HTR-8/SVneo (cell line): ENCODE measurements at regions not wholly inside any gene's neighbourhood (a gene's known extent, or its start where the extent isn't known, plus 50 kb on each side); places are given as distances from the start of the nearest gene placed in this dataset.

ENCODE experiments used
- DNase-seq: peaks from one replicate; pipeline ENCODE4 v3.0.0; 2011; ENCODE audit warnings: low spot score, mixed read lengths; ENCODE audit not compliant: insufficient read length
- FAIRE-seq: peaks from 2 replicates; lab custom pipeline; 2011; peaks lifted over from hg19 to GRCh38; lab: Jason Lieb, UNC

- FAIRE-seq: no peak
- DNase-seq: no peak
Observed at GRCh38 chr12:126547905-126548304, 1482.7 kb downstream of the AACS start.

- no peak for DNase-seq
- no peak for FAIRE-seq
Observed at GRCh38 chr12:126551869-126552268, 1486.6 kb downstream of the AACS start.

- no peak for FAIRE-seq
Observed at GRCh38 chr12:126554625-126555024, 1489.4 kb downstream of the AACS start.

GRCh38 chr12:126557659-126558058 lies 1492.4 kb downstream of the AACS start:
- DNase-seq: no peak
- FAIRE-seq: no peak

More at GRCh38 chr12:126554625-126555024, 1489.4 kb downstream of the AACS start:
- DNase-seq: no peak

GRCh38 chr12:126558219-126558618 lies 1493.0 kb downstream of the AACS start:
- DNase-seq: no peak

GRCh38 chr12:126558810-126559209 lies 1493.6 kb downstream of the AACS start:
- FAIRE-seq (no peak), DNase-seq (no peak)

More at GRCh38 chr12:126558219-126558618, 1493.0 kb downstream of the AACS start:
- no peak for FAIRE-seq

GRCh38 chr12:126567016-126567415 lies 1501.8 kb downstream of the AACS start:
- DNase-seq: no peak
- FAIRE-seq: no peak

GRCh38 chr12:126569706-126570105 lies 1504.5 kb downstream of the AACS start:
- FAIRE-seq: no peak
- DNase-seq: no peak

- DNase-seq (no peak), FAIRE-seq (no peak)
Observed at GRCh38 chr12:126570566-126570965, 1505.3 kb downstream of the AACS start.

- DNase-seq (no peak), FAIRE-seq (no peak)
Observed at GRCh38 chr12:126572170-126572569, 1506.9 kb downstream of the AACS start.

- DNase-seq (no peak), FAIRE-seq (no peak)
Observed at GRCh38 chr12:126581655-126582054, 1516.4 kb downstream of the AACS start.

GRCh38 chr12:126582231-126582630 lies 1517.0 kb downstream of the AACS start:
- FAIRE-seq (no peak), DNase-seq (no peak)

GRCh38 chr12:126588586-126589249 lies 1523.5 kb downstream of the AACS start:
- no peak for FAIRE-seq
- DNase-seq: no peak

GRCh38 chr12:126591533-126591932 lies 1526.3 kb downstream of the AACS start:
- FAIRE-seq: no peak

GRCh38 chr12:126601184-126602170 lies 1536.2 kb downstream of the AACS start:
- FAIRE-seq (no peak), DNase-seq (no peak)

More at GRCh38 chr12:126591533-126591932, 1526.3 kb downstream of the AACS start:
- DNase-seq: no peak

GRCh38 chr12:126602612-126603011 lies 1537.4 kb downstream of the AACS start:
- no peak for DNase-seq
- FAIRE-seq: no peak

- DNase-seq (no peak), FAIRE-seq (no peak)
Observed at GRCh38 chr12:126607157-126607556, 1541.9 kb downstream of the AACS start.

- no peak for FAIRE-seq
Observed at GRCh38 chr12:126607867-126608266, 1542.6 kb downstream of the AACS start.

GRCh38 chr12:126608607-126609175 lies 1543.5 kb downstream of the AACS start:
- FAIRE-seq (no peak), DNase-seq (no peak)

More at GRCh38 chr12:126607867-126608266, 1542.6 kb downstream of the AACS start:
- no peak for DNase-seq

- no peak for DNase-seq
- no peak for FAIRE-seq
Observed at GRCh38 chr12:126616441-126616840, 1551.2 kb downstream of the AACS start.

GRCh38 chr12:126617312-126617711 lies 1552.1 kb downstream of the AACS start:
- DNase-seq (no peak), FAIRE-seq (no peak)
